Astrocyte (in vitro differentiated cells and primary cell): ENCODE measurements at regions not wholly inside any gene's neighbourhood (a gene's known extent, or its start where the extent isn't known, plus 50 kb on each side); places are given as distances from the start of the nearest gene placed in this dataset.

Experiments
- DNase-seq: peaks from one replicate; pipeline ENCODE4 v3.0.0-alpha.2; 2010; ENCODE audit warnings: low read depth
- FAIRE-seq: peaks from 2 replicates; lab custom pipeline; 2011; peaks lifted over from hg19 to GRCh38; lab: Jason Lieb, UNC
- H2AFZ ChIP-seq: 2 replicates; pipeline ENCODE4 v1.6.0; 2012; ENCODE audit warnings: low read depth, low read length, inconsistent platforms
- H3K27ac ChIP-seq: 2 replicates; pipeline ENCODE4 v1.5.1; 2011; ENCODE audit warnings: low read depth, low read length, inconsistent platforms
- H3K27me3 ChIP-seq: 2 replicates; pipeline ENCODE4 v1.6.0; 2011; ENCODE audit warnings: low read length, inconsistent platforms; ENCODE audit not compliant: insufficient read depth
- H3K36me3 ChIP-seq: 2 replicates; pipeline ENCODE4 v1.5.1; 2011; ENCODE audit warnings: low read length, inconsistent platforms; ENCODE audit not compliant: insufficient read depth
- H3K4me1 ChIP-seq: 2 replicates; pipeline ENCODE4 v1.5.1; 2011; ENCODE audit warnings: low read length, inconsistent platforms; ENCODE audit not compliant: insufficient read depth
- H3K4me2 ChIP-seq: 2 replicates; pipeline ENCODE4 v1.6.0; 2012; ENCODE audit warnings: low read length, inconsistent platforms
- H3K4me3 ChIP-seq: 2 replicates; pipeline ENCODE4 v1.5.1; 2011; ENCODE audit warnings: low read depth, mild to moderate bottlenecking, low read length, inconsistent platforms; ENCODE audit not compliant: insufficient read depth
- H3K79me2 ChIP-seq: 2 replicates; pipeline ENCODE4 v1.6.0; 2012; ENCODE audit warnings: mild to moderate bottlenecking, low read length, inconsistent platforms; ENCODE audit not compliant: insufficient read depth
- H3K9ac ChIP-seq: 2 replicates; pipeline ENCODE4 v1.6.0; 2012; ENCODE audit warnings: mild to moderate bottlenecking, low read length, inconsistent platforms
- H3K9me3 ChIP-seq: 2 replicates; pipeline ENCODE4 v1.5.1; 2012; ENCODE audit warnings: low read depth, mild to moderate bottlenecking, low read length, inconsistent platforms; ENCODE audit not compliant: insufficient read depth
- H4K20me1 ChIP-seq: 2 replicates; pipeline ENCODE4 v1.6.0; 2012; ENCODE audit warnings: low read length, inconsistent platforms; ENCODE audit not compliant: insufficient read depth
- H3K27ac Mint-ChIP-seq: one replicate; pipeline ENCODE4 v1.8.0; 2021; ENCODE audit warnings: mild to moderate bottlenecking, mixed read lengths; ENCODE audit not compliant: unreplicated experiment
- H3K27me3 Mint-ChIP-seq: one replicate; pipeline ENCODE4 v1.8.0; 2021; ENCODE audit warnings: low read depth, mixed read lengths; ENCODE audit not compliant: unreplicated experiment
- H3K36me3 Mint-ChIP-seq: one replicate; pipeline ENCODE4 v1.8.0; 2021; ENCODE audit warnings: low read depth, mixed read lengths; ENCODE audit not compliant: unreplicated experiment
- H3K4me1 Mint-ChIP-seq: one replicate; pipeline ENCODE4 v1.8.0; 2021; ENCODE audit warnings: low read depth, mixed read lengths; ENCODE audit not compliant: unreplicated experiment
- H3K4me3 Mint-ChIP-seq: one replicate; pipeline ENCODE4 v1.8.0; 2021; ENCODE audit warnings: mild to moderate bottlenecking, moderate library complexity, mixed read lengths; ENCODE audit not compliant: unreplicated experiment
- H3K9me3 Mint-ChIP-seq: one replicate; pipeline ENCODE4 v1.8.0; 2021; ENCODE audit warnings: mild to moderate bottlenecking, mixed read lengths; ENCODE audit not compliant: unreplicated experiment
- CTCF ChIP-seq: IDR thresholded peaks from 2 replicates; pipeline ENCODE4 v1.5.1; 2011; ENCODE audit warnings: low read depth, mild to moderate bottlenecking, inconsistent platforms, low read length, moderate library complexity; ENCODE audit not compliant: insufficient read depth
- EZH2 ChIP-seq: IDR thresholded peaks from 2 replicates; pipeline ENCODE4 v1.6.1; 2012; ENCODE audit warnings: mild to moderate bottlenecking, low read length, inconsistent platforms; ENCODE audit not compliant: insufficient read depth

- H4K20me1 ChIP-seq = no peaks in the 10 kb centered on the region
- no peak overlapping the region for H2AFZ ChIP-seq
- no peaks in the 10 kb centered on the region for H3K79me2 ChIP-seq
- no peak overlapping the region for H3K4me2 ChIP-seq
- H3K4me3 ChIP-seq = no peak overlapping the region
- H3K9me3 ChIP-seq = no peaks in the 10 kb centered on the region
- peaks cover 6% of the 10 kb centered on the region for H3K27me3 ChIP-seq
- H3K27ac ChIP-seq = no peak overlapping the region
- FAIRE-seq (no peak), DNase-seq (no peak)
- Mint-ChIP-seq H3K4me1 (peaks cover 28% of the 10 kb centered on the region), H3K9me3 (peaks cover 4% of the 10 kb centered on the region), H3K36me3 (peaks cover 4% of the 10 kb centered on the region), H3K27me3 (peaks cover 27% of the 10 kb centered on the region), H3K4me3 (no peak overlapping the region), H3K27ac (no peak overlapping the region)
- TF ChIP-seq EZH2 (no peak), CTCF (no peak)
- H3K9ac ChIP-seq = no peak overlapping the region
- no peaks in the 10 kb centered on the region for H3K36me3 ChIP-seq
- peaks cover 34% of the 10 kb centered on the region for H3K4me1 ChIP-seq
Measured at GRCh38 chr2:71747559-71747958, 294.2 kb downstream of the DYSF start.

- no peak for TF ChIP-seq EZH2
- no peak for TF ChIP-seq CTCF
- Mint-ChIP-seq H3K4me3 (no peak overlapping the region), H3K9me3 (peaks cover 4% of the 10 kb centered on the region), H3K4me1 (peaks cover 31% of the 10 kb centered on the region), H3K36me3 (peaks cover 5% of the 10 kb centered on the region), H3K27ac (no peak overlapping the region), H3K27me3 (peaks cover 27% of the 10 kb centered on the region)
- Histone ChIP-seq H3K4me2 (no peak overlapping the region), H3K27me3 (peaks cover 6% of the 10 kb centered on the region), H4K20me1 (no peaks in the 10 kb centered on the region), H3K36me3 (no peaks in the 10 kb centered on the region), H3K27ac (no peak overlapping the region), H3K4me1 (peaks cover 37% of the 10 kb centered on the region), H3K9me3 (no peaks in the 10 kb centered on the region), H3K79me2 (no peaks in the 10 kb centered on the region), H3K4me3 (no peak overlapping the region), H2AFZ (no peak overlapping the region), H3K9ac (no peak overlapping the region)
- DNase-seq (peak; percentile 47), FAIRE-seq (no peak)
Measured at GRCh38 chr2:71746946-71747501, 293.7 kb downstream of the DYSF start.

- Mint-ChIP-seq H3K9me3 (peaks cover 10% of the 10 kb centered on the region), H3K4me3 (no peak overlapping the region), H3K4me1 (peaks cover 30% of the 10 kb centered on the region), H3K36me3 (peaks cover 2% of the 10 kb centered on the region), H3K27ac (no peak overlapping the region), H3K27me3 (peaks cover 24% of the 10 kb centered on the region)
- FAIRE-seq = no peak
- no peak overlapping the region for H3K27ac ChIP-seq
- no peaks in the 10 kb centered on the region for H3K79me2 ChIP-seq
- H4K20me1 ChIP-seq = no peaks in the 10 kb centered on the region
- no peak overlapping the region for H2AFZ ChIP-seq
- peaks cover 32% of the 10 kb centered on the region for H3K4me1 ChIP-seq
- no peaks in the 10 kb centered on the region for H3K9me3 ChIP-seq
- H3K27me3 ChIP-seq = peaks cover 6% of the 10 kb centered on the region
- H3K4me3 ChIP-seq = no peak overlapping the region
- DNase-seq = no peak
- no peak for TF ChIP-seq EZH2
- no peak for TF ChIP-seq CTCF
- H3K36me3 ChIP-seq = no peaks in the 10 kb centered on the region
- H3K9ac ChIP-seq = no peak overlapping the region
- H3K4me2 ChIP-seq = no peak overlapping the region
Measured at GRCh38 chr2:71744781-71745180, 291.4 kb downstream of the DYSF start.
